ENCODE measurements at regions not wholly inside any gene's neighbourhood (a gene's known extent, or its start where the extent isn't known, plus 50 kb on each side); places are given as distances from the start of the nearest gene placed in this dataset.
"Not testable (repeated sequence)": the region's sequence is repeated elsewhere in the genome, so short reads cannot be mapped to it uniquely, and the experiment has no call there.

DNA sequence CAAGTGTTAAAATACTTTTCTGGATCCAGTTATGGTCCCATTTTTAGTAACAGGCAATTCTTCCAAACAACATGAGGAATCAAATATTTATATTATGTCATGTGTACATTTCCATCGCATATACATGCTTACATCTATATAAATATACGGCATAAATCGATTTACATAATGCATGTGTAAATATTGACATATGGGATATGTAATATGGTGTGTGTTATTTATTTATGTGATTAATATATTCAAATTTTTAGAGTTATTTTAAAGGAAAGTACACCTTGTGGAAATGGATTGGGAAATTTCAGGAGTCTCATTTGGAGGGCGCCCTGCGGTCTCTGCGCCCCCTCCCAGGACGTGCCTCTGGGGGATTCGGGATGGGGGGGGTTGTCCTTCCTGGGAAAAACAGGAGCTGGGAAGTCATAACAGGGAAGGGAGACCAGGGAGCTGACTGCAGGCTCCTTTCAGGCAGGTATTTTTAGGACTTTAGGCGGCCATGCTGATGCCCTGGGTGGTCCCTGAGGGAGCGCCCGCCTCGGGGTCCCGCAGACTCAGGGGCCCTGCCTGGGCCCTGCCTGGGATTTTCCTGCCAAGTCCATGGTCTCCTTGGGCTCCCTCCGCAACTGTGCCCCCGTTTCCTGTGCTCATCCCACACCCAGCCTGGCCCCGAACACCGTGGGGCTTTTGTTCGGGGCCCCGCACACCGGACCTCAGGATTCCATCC is 82.7 kb upstream of the SFSWAP start:
- TF ChIP-seq, protein P1, sequence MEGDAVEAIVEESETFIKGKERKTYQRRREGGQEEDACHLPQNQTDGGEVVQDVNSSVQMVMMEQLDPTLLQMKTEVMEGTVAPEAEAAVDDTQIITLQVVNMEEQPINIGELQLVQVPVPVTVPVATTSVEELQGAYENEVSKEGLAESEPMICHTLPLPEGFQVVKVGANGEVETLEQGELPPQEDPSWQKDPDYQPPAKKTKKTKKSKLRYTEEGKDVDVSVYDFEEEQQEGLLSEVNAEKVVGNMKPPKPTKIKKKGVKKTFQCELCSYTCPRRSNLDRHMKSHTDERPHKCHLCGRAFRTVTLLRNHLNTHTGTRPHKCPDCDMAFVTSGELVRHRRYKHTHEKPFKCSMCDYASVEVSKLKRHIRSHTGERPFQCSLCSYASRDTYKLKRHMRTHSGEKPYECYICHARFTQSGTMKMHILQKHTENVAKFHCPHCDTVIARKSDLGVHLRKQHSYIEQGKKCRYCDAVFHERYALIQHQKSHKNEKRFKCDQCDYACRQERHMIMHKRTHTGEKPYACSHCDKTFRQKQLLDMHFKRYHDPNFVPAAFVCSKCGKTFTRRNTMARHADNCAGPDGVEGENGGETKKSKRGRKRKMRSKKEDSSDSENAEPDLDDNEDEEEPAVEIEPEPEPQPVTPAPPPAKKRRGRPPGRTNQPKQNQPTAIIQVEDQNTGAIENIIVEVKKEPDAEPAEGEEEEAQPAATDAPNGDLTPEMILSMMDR (conservative IDR thresholded peaks at IDR 0.05; ENCODE audit: low read depth, low read length), result no peak
- no peak overlapping the region for H3K4me3 ChIP-seq (ENCODE audit: low read depth, low read length)
- DNase-seq (ENCODE audit: low read depth), result no peak

DNA sequence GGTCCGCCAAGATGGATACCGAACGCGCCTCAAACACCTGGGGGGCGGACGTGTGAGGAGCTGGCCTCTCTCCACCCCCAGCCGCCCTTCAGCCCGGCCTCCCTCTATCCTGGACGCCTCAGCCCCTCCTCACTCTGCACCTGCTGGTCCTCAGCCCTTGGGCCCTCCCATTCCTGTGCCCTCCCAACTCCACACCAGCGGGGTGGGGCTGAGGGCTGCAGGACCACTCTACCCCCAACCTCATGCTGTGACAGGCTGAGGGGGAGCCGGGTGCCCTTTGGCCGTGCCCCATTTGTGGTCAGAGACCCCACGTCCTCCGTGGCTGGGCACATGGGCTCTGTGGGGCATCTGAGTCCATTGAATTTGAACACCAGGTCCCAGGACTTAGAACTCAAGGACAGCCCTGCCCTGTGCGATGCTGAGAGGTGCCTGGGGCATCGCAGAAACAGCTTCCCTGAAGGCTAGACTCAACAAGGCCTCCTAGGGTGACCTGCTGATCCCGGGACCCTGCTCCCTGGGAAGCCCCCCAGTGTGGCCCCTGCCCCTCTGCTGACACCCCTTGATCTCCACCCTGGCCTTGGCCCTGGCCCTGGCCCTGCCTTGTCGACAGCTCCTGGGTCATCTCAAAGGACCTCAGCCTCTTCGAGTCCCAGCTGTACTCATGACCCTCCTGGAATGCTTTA is 82.0 kb upstream of the SFSWAP start:
- TF ChIP-seq, protein P1 (conservative IDR thresholded peaks at IDR 0.05; ENCODE audit: low read depth, low read length), result no peak
- no peak overlapping the region for H3K4me3 ChIP-seq (ENCODE audit: low read depth, low read length)
- no peak for DNase-seq (ENCODE audit: low read depth)

DNA sequence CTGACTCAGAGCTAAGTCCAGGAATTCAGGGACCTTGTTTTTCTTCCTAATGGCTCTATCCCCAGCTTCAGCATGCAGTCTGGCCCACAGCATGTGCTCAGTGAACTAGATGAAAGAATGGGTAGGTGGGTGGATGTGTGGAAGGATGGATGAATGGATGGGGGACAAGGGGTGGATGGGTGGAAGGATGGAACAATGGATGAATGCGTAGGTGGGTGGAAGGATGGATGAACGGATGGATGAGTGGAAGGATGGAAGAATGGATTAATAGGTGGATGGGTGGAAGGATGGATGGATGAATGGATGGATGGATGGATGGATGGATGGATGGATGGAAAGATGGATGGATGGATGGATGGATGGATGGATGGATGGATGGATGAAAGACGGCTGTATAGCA is 79.7 kb upstream of the SFSWAP start:
- TF ChIP-seq, protein P1 (conservative IDR thresholded peaks at IDR 0.05; ENCODE audit: low read depth, low read length), result no peak
- H3K4me3 ChIP-seq (ENCODE audit: low read depth, low read length), result no peak overlapping the region
- no peak for DNase-seq (ENCODE audit: low read depth)

DNA sequence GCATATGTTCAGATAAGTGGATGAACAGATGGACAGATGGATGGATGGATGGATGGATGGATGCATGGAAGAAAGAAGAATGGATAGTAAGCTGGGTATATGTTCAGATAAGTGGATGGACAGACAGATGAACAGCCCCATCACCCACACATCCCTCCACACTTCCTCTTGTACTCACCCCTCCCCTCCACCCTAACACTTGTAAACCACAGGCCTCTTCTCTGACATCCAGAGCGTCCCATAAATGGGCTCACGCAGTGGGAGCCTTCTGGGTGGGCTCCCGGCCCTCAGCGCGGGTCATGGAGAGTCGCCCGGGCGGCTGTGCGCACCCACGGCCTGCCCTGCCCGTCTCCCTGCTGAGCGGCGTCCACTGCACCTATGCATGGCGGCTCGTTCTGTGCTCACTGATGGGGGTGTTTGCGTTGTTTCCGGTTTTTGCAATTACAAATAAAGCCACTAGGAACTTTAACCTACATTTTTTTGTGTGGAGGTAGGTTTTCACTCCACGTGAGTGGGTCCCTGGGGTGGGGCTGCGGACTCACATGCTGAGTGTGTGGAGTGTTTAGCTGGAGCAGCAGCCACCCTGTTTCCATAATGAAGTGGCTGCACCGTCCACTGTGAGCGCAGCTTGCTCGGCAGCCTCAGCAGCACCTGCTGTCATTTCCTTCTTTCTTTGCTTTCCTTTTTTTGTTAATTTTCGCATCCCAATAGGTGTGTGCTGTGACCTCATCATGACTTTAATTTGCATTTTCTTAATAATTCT is 78.8 kb upstream of the SFSWAP start:
- not testable (repeated sequence) for H3K4me3 ChIP-seq (ENCODE audit: low read depth, low read length); DNase-seq (ENCODE audit: low read depth)

DNA sequence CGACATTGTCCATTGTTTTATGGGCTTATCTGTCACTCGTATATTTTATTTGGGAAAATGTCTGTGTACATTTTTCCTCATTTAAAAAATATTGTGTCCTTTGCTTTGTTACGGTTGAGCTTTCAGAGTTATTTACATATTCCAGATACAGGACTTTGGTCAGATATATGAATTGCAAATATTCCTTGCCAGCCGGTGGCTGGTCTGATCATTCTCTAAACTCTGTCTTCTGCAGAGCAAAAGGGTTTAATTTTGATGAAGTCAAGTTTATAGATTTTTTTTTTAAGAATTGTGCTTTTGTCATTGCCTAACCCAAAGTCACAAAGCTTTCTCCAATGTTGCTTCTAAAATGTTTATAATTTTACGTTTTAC is 78.3 kb upstream of the SFSWAP start:
- not testable (repeated sequence) for H3K4me3 ChIP-seq (ENCODE audit: low read depth, low read length); DNase-seq (ENCODE audit: low read depth)

DNA sequence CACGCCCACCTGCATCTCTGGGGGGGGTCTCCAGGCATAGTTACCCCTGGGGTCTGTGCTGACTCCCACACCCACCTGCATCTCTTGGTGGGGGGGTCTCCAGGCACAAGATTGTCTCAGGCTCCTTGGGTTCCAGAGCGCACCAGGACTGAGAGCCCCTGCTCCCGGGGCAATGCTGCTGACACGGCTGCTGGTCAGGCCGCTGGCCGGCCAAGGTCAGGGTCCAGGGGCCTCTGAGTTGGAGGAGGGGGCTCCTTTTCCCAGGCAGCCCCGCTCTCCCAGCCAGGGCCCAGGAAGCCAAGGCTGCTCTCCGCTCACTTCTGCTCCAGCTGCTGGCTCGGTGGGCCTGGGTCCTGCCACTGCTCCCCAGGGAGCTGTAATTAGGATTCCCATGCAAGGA is 77.3 kb upstream of the SFSWAP start:
- H3K4me3 ChIP-seq (ENCODE audit: low read depth, low read length); DNase-seq (ENCODE audit: low read depth): not testable (repeated sequence)

DNA sequence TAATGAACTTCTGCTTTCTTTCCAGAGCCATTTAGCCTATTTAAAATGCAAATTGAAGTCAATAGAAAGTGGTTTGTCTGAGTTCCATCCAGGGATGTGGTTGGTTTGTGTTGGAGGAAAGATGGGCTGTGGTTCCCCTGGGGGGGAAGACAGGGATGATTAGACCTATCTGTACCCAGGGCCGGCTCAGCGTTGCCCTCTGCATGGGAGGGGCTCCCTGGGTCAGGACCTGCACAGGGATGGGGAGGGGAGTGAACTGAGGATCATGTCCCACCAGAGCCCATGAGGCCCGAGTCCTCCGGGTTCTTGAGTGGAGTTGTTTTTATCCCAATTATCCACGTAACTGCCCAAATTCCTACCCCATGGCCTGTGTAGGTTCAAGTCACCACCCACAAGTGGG is 76.9 kb upstream of the SFSWAP start:
- TF ChIP-seq, protein P1 (conservative IDR thresholded peaks at IDR 0.05; ENCODE audit: low read depth, low read length), result no peak
- no peak overlapping the region for H3K4me3 ChIP-seq (ENCODE audit: low read depth, low read length)
- DNase-seq (ENCODE audit: low read depth), result no peak

DNA sequence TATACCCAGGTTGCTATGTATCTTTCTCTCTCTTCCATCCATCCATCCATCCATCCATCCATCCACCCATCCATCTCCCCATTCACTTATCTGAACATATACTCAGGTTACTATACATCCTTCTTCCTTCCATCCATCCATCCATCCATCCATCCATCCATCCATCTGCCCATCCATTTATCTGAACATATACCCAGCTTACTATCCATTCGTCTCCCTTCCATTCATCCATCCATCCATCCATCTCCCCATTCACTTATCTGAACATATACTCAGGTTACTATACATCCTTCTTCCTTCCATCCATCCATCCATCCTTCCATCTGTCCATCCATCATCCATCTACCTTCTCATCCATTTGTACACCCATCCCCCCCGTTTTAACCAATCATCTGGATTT is 75.9 kb upstream of the SFSWAP start:
- H3K4me3 ChIP-seq (ENCODE audit: low read depth, low read length); DNase-seq (ENCODE audit: low read depth): not testable (repeated sequence)

DNA sequence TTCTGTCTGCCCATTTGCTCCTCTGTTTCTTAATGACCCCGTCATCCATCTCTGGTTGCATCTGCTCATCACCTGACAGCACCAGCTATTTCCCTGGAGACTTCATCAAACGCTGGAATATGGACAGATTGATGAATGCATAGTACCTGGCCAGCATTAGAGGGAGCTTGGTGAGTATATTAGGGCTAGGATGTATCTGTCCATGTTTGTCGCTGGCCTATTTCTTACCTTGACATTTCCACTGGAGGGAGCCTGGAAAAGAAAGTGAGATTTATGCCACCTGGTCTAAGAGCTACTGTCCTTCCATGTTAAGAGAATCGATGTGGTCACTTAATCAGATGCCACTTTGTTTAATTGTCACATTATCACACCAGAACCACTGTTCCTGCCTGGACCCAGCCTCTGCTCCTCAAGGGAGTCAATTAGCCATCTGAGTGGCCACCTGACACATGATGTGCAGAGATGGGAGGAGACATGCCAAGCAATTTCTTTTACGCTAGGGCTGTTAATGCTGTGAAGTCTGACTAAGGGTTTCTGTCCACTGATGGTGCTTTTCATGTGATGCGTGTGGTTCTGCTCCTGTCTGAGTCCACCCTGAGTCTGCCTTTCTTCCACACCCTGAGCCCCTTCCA is 75.3 kb upstream of the SFSWAP start:
- TF ChIP-seq, protein P1 (conservative IDR thresholded peaks at IDR 0.05; ENCODE audit: low read depth, low read length), result no peak
- no peak for DNase-seq (ENCODE audit: low read depth)
- no peak overlapping the region for H3K4me3 ChIP-seq (ENCODE audit: low read depth, low read length)

Measured in choroid plexus epithelial cell (primary cell).